VCaP (cell line): ENCODE measurements at regions not wholly inside any gene's neighbourhood (a gene's known extent, or its start where the extent isn't known, plus 50 kb on each side); places are given as distances from the start of the nearest gene placed in this dataset.

Experiments used
- H3K27ac ChIP-seq: fragments of 450-650 bp; 2 replicates; pipeline ENCODE4 v1.5.1; 2017
- CTCF ChIP-seq: fragments of 450-650 bp; conservative IDR thresholded peaks from 2 replicates; pipeline ENCODE4 v1.5.1; 2017; ENCODE audit warnings: mild to moderate bottlenecking, moderate library complexity

- peak overlapping the region; percentile 93 for H3K27ac ChIP-seq
- TF ChIP-seq CTCF: no peak
These were observed 162.6 kb downstream of the SERPINI1 start for GRCh38 chr3:167898091-167898490.

GRCh38 chr3:167895684-167896083 lies 160.2 kb downstream of the SERPINI1 start:
- no peak for TF ChIP-seq CTCF
- peak overlapping the region; percentile 61 for H3K27ac ChIP-seq

GRCh38 chr3:167895178-167895577 lies 159.7 kb downstream of the SERPINI1 start:
- H3K27ac ChIP-seq: peak overlapping the region; percentile 61
- TF ChIP-seq CTCF: no peak

- TF ChIP-seq CTCF: no peak
- H3K27ac ChIP-seq: no peak overlapping the region
These were observed 156.7 kb downstream of the SERPINI1 start for GRCh38 chr3:167892205-167892604.

GRCh38 chr3:167887096-167887495 lies 151.6 kb downstream of the SERPINI1 start:
- peak overlapping the region; percentile 92 for H3K27ac ChIP-seq
- no peak for TF ChIP-seq CTCF

- peak overlapping the region; percentile 92 for H3K27ac ChIP-seq
- TF ChIP-seq CTCF: no peak
These were observed 151.2 kb downstream of the SERPINI1 start for GRCh38 chr3:167886690-167887089.

GRCh38 chr3:167885277-167885676 lies 149.8 kb downstream of the SERPINI1 start:
- peak overlapping the region; percentile 92 for H3K27ac ChIP-seq
- TF ChIP-seq CTCF: no peak

- TF ChIP-seq CTCF: no peak
These were observed 149.0 kb downstream of the SERPINI1 start for GRCh38 chr3:167884481-167884880.

More at GRCh38 chr3:167884481-167884880, 149.0 kb downstream of the SERPINI1 start:
- H3K27ac ChIP-seq: peak overlapping the region; percentile 92; the same call in 1 of the 2 replicates
